ENCODE measurements at regions not wholly inside any gene's neighbourhood (a gene's known extent, or its start where the extent isn't known, plus 50 kb on each side); places are given as distances from the start of the nearest gene placed in this dataset.

GRCh38 chr12:124233041-124233796 is 61.7 kb upstream of the RFLNA start:
- Histone ChIP-seq H4K20me1 (replicated peaks; ENCODE audit: control insufficient read depth, insufficient read depth, low read length) (no peaks in the 10 kb centered on the region), H3K79me2 (ENCODE audit: control insufficient read depth, insufficient read depth, low read length) (no peaks in the 10 kb centered on the region), H3K36me3 (ENCODE audit: control insufficient read depth, insufficient read depth, low read length) (no peaks in the 10 kb centered on the region), H3K4me2 (ENCODE audit: insufficient read depth, low read length) (no peak overlapping the region), H3K4me3 (no peak overlapping the region), H3K27me3 (ENCODE audit: control insufficient read depth in 2 of 2, insufficient read depth in 2 of 2, low read length in 2 of 2) (peaks cover 11 to 45% of the 10 kb centered on the region in 2 experiments; a peak in 3 of 5 replicates), H3K9me3 (replicated peaks; ENCODE audit: control insufficient read depth, insufficient read depth, low read depth, low read length) (no peaks in the 10 kb centered on the region), H3K27ac (ENCODE audit: extremely low read depth, low read depth, low read length) (no peak overlapping the region), H3K9ac (ENCODE audit: insufficient read depth in 1 of 2, low read depth in 2 of 2, low read length in 2 of 2) (no peak overlapping the region), H2AFZ (ENCODE audit: low read depth, low read length) (no peak overlapping the region), H3K4me1 (replicated peaks in 1 of 2; ENCODE audit: control insufficient read depth in 2 of 2, insufficient read depth in 2 of 2, low read length in 2 of 2) (peaks cover 0 to 3% of the 10 kb centered on the region in 2 experiments; a peak in 1 of 5 replicates), H3K9me1 (ENCODE audit: control insufficient read depth, insufficient read depth, low read length) (no peaks in the 10 kb centered on the region)
- no peak for ATAC-seq
- no peak for FAIRE-seq
- TF ChIP-seq ZBTB40 (IDR thresholded peaks at IDR 0.05) (peak; percentile 90), ZBTB40 (CRISPR knock-in tag; IDR thresholded peaks at IDR 0.05) (peak; percentile 76), CBFB (CRISPR knock-in tag; IDR thresholded peaks at IDR 0.05) (no peak)
- intact Hi-C loops (cut with micrococcal nuclease) (no loop called here), in situ Hi-C loops (cut with MboI) (no loop called here)
- ChIA-PET CTCF (ENCODE audit: low intra/inter-chr PET ratio) (interaction anchor here (0.6 kb wide), 1 partner anchor 82 kb away, joined by 3 read pairs; no protein-coding TSS in a partner anchor), POLR2A (interaction anchor here (1.2 kb wide), 2 partner anchors 10 to 14 kb away, joined by 3 to 5 read pairs; no protein-coding TSS in a partner anchor)
- 3% methylated on average over 5 of the region's 5 CpGs for WGBS (ENCODE audit: insufficient coverage, low coverage, missing lambda C conversion rate)
- DNase-seq (ENCODE audit: extremely low read depth in 1 of 4, low spot score in 3 of 4), result no peak
- no TSS peak for BruUV-seq (replicated peaks)
